HEK293T (cell line): ENCODE measurements at regions not wholly inside any gene's neighbourhood (a gene's known extent, or its start where the extent isn't known, plus 50 kb on each side); places are given as distances from the start of the nearest gene placed in this dataset.

Experiments
- BHLHE40 ChIP-seq: fragments of 450-650 bp; IDR thresholded peaks from 2 replicates; pipeline ENCODE4 v1.6.1; 2016; ENCODE audit warnings: mild to moderate bottlenecking, moderate library complexity, borderline replicate concordance
- ELF4 ChIP-seq: fragments of 450-650 bp; IDR thresholded peaks from 2 replicates; pipeline ENCODE4 v1.6.1; 2017; ENCODE audit warnings: antibody characterized with exemption
- FOXM1 ChIP-seq: fragments of 450-650 bp; IDR thresholded peaks from 2 replicates; pipeline ENCODE4 v1.6.1; 2017; ENCODE audit warnings: mild to moderate bottlenecking, borderline replicate concordance
- NFRKB ChIP-seq: fragments of 450-650 bp; IDR thresholded peaks from 2 replicates; pipeline ENCODE4 v1.6.1; 2016; ENCODE audit warnings: mild to moderate bottlenecking, moderate library complexity
- SP1 ChIP-seq: fragments of 450-650 bp; IDR thresholded peaks from 2 replicates; pipeline ENCODE4 v1.6.1; 2017
- SUZ12 ChIP-seq: fragments of 450-650 bp; IDR thresholded peaks from 2 replicates; pipeline ENCODE4 v1.6.1; 2016; ENCODE audit warnings: mild to moderate bottlenecking
- TF ChIP-seq, protein P1 (sequence below): fragments of 450-650 bp; IDR thresholded peaks from 2 replicates; pipeline ENCODE4 v1.6.1; 2016

DNA sequence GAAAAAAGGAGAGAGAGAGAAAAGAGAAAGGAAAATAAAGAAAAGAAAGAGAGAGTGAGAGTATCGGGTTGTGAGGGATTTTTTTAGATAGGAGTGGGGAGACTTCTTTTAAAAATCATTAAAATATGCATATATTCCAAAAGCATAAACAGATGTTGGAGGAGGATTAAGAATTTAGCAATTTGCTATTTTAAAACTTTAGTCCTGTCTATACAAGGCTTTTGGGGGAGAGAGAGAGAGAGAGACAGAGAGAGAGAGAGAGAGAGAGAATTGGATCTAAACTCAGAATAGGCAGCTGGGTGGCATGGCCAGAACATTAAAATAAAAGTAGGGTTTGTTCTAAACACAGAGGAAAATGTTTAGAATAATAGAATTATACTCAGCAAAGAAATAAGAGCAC lies 72.1 kb downstream of the SOD2 start:
- no peak for TF ChIP-seq SP1
- TF ChIP-seq, protein P1, sequence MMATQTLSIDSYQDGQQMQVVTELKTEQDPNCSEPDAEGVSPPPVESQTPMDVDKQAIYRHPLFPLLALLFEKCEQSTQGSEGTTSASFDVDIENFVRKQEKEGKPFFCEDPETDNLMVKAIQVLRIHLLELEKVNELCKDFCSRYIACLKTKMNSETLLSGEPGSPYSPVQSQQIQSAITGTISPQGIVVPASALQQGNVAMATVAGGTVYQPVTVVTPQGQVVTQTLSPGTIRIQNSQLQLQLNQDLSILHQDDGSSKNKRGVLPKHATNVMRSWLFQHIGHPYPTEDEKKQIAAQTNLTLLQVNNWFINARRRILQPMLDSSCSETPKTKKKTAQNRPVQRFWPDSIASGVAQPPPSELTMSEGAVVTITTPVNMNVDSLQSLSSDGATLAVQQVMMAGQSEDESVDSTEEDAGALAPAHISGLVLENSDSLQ: no peak
- TF ChIP-seq ELF4: no peak
- no peak for TF ChIP-seq FOXM1
- TF ChIP-seq NFRKB: no peak
- TF ChIP-seq BHLHE40: no peak
- TF ChIP-seq SUZ12: no peak
